Bronchial epithelial cell (primary cell): ENCODE measurements at regions not wholly inside any gene's neighbourhood (a gene's known extent, or its start where the extent isn't known, plus 50 kb on each side); places are given as distances from the start of the nearest gene placed in this dataset.

Source experiments
- DNase-seq: peaks from one replicate; pipeline ENCODE4 v3.0.0-alpha.2; 2010; ENCODE audit warnings: low read depth
- FAIRE-seq: peaks from 2 replicates; lab custom pipeline; 2011; peaks lifted over from hg19 to GRCh38; lab: Jason Lieb, UNC
- H3K27me3 ChIP-seq: 2 replicates; pipeline ENCODE4 v1.5.1; 2011; ENCODE audit warnings: low read length; ENCODE audit not compliant: control insufficient read depth, insufficient read depth
- H3K36me3 ChIP-seq: 2 replicates; pipeline ENCODE4 v1.5.1; 2011; ENCODE audit warnings: low read length; ENCODE audit not compliant: control insufficient read depth, insufficient read depth
- H3K4me3 ChIP-seq: 2 replicates; pipeline ENCODE4 v1.5.1; 2011; ENCODE audit warnings: mild to moderate bottlenecking, low read depth, low read length, control low read depth
- TF ChIP-seq, protein P1 (sequence below): IDR thresholded peaks from 2 replicates; pipeline ENCODE4 v1.5.1; 2011; ENCODE audit warnings: mild to moderate bottlenecking, moderate library complexity, low read length, control low read depth, inconsistent platforms; ENCODE audit not compliant: insufficient read depth, severe bottlenecking

GRCh38 chr12:124651516-124652273 lies 84.3 kb upstream of the NCOR2 start:
- FAIRE-seq, result no peak
- Histone ChIP-seq H3K27me3 (no peaks in the 10 kb centered on the region), H3K36me3 (no peaks in the 10 kb centered on the region), H3K4me3 (no peak overlapping the region)
- TF ChIP-seq, protein P1, sequence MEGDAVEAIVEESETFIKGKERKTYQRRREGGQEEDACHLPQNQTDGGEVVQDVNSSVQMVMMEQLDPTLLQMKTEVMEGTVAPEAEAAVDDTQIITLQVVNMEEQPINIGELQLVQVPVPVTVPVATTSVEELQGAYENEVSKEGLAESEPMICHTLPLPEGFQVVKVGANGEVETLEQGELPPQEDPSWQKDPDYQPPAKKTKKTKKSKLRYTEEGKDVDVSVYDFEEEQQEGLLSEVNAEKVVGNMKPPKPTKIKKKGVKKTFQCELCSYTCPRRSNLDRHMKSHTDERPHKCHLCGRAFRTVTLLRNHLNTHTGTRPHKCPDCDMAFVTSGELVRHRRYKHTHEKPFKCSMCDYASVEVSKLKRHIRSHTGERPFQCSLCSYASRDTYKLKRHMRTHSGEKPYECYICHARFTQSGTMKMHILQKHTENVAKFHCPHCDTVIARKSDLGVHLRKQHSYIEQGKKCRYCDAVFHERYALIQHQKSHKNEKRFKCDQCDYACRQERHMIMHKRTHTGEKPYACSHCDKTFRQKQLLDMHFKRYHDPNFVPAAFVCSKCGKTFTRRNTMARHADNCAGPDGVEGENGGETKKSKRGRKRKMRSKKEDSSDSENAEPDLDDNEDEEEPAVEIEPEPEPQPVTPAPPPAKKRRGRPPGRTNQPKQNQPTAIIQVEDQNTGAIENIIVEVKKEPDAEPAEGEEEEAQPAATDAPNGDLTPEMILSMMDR, result no peak
- DNase-seq, result peak; percentile 25

- peaks cover 1% of the 10 kb centered on the region for H3K27me3 ChIP-seq
- DNase-seq, result no peak
- FAIRE-seq, result no peak
- H3K4me3 ChIP-seq, result no peak overlapping the region
- H3K36me3 ChIP-seq, result no peaks in the 10 kb centered on the region
- TF ChIP-seq, protein P1, result no peak
Measured at GRCh38 chr12:124650912-124651311, 83.5 kb upstream of the NCOR2 start.

DNA sequence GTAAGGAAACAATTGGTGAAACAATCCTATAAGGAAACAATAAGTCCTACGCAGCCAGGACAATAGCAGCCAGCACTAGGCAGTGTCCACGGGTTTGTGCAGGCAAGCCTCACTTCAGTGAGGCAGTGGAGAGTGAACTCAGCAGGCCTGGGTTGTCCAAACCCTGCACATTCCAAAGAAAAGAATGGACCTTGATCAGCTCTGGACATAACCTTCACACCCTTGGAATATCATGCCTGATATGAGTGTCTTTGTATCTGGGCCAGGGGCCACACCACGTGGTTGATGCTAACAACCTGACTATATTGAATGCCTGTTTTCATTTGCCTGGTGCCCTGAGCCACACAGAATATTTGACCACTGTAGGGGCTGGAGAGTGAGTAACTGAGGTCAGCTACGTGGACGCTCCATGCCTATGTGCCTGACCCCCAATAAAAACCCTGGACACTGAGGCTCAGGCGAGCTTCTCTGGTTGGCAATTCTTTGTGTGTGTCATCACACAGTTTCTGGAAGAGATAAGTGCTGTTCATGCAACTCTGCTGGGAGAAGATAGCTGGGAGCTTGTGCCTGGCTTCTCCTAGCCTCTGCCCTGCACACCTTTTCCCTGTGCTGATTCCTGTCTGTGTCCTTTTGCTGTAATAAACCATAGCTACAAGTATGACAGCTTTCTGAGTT lies 81.4 kb upstream of the NCOR2 start:
- DNase-seq, result no peak
- Histone ChIP-seq H3K27me3 (peaks cover 1% of the 10 kb centered on the region), H3K36me3 (no peaks in the 10 kb centered on the region), H3K4me3 (no peak overlapping the region)
- TF ChIP-seq, protein P1, result no peak
- no peak for FAIRE-seq

DNA sequence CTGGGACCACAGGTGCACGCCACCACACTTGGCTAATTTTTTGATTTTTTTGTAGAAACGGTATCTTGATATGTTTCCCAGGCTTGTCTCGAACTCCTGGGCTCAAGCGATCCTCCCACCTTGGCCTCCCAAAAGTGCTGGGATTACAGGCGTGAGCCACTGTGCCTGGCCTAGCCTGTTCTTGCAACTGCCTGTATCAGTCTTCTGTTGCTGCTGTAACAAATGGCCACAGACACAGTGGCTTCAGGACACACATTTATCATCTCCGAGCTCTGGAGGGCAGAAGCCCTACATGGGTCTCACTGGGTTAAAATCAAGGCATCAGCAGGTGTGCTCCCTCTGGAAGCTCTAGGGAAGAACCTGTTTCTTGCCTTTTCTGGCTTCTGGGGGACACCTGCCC lies 79.9 kb upstream of the NCOR2 start:
- Histone ChIP-seq H3K4me3 (no peak overlapping the region), H3K27me3 (peaks cover 1% of the 10 kb centered on the region), H3K36me3 (no peaks in the 10 kb centered on the region)
- DNase-seq, result no peak
- FAIRE-seq, result no peak
- TF ChIP-seq, protein P1, result no peak

DNA sequence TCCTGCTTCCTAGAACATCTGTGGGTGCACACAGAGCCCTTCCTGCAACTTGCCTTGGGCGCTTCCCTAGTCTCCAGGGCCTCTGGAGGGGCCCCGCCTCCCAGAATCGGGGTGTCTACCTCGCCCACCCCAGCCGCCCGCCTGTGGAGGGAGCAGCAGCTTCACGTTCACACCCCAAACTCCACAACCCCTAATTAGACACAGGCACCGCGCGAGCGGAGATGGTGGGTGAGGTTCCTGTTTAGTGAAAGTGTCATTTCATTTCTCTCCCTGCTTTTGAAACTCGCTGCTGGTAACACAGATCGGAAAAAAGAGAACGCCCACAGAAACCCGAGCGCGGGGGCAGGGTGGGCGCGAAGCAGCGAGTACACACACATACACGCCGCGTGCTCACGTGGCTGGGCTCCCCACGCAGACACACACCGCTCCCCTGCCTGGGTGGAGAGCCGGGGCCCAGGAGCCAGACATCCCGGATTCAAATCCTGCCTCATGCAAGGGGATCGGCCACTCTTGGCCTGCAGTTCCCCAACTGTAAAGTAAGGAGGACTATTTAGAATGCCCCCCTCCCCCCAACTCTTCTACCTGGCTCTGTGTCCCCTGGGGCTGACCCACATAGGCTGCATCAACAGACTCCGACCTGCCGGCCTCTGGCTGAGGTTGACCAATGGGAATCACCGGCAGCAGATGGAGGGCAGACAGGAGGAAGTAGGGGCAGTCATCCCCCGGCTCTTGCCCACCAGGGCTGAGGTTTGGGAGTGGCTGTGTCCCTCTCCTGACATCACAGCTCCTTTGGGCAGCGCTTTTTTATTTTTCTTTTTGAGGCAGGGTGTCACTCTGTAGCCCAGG lies 79.2 kb upstream of the NCOR2 start:
- TF ChIP-seq, protein P1, result no peak
- no peaks in the 10 kb centered on the region for H3K36me3 ChIP-seq
- no peak overlapping the region for H3K4me3 ChIP-seq
- peaks cover 1% of the 10 kb centered on the region for H3K27me3 ChIP-seq
- DNase-seq (no peak), FAIRE-seq (no peak)
